GM19438 (cell line): ENCODE measurements at regions not wholly inside any gene's neighbourhood (a gene's known extent, or its start where the extent isn't known, plus 50 kb on each side); places are given as distances from the start of the nearest gene placed in this dataset.

Experiments
- ATAC-seq: cut with Tn5 transposase; IDR thresholded peaks from one replicate; pipeline ENCODE4 v1.9.1; 2021; ENCODE audit warnings: low read depth; ENCODE audit not compliant: unreplicated experiment

DNA sequence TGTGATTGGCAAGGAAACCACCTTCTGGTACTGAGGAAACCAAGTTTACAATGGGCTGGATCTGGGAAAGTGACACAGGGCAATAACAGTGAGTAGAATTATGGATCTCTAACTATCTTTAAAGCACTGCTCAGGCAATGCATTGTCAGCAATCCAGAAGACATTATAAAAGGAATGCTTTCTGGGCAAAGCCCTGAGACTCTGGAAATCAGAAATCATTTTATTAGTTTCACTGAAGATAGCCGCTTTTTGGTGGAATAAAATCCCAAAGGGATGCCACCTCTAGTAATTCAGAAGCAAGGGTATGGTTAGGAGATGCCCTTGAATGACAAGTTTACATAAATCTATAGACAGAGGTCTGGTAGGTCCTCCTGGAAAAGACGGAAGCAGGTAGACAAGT, 211.1 kb downstream of the DMRT2 start:
- no peak for ATAC-seq

GRCh38 chr9:1261879-1262766, 212.0 kb downstream of the DMRT2 start:
- no peak for ATAC-seq

DNA sequence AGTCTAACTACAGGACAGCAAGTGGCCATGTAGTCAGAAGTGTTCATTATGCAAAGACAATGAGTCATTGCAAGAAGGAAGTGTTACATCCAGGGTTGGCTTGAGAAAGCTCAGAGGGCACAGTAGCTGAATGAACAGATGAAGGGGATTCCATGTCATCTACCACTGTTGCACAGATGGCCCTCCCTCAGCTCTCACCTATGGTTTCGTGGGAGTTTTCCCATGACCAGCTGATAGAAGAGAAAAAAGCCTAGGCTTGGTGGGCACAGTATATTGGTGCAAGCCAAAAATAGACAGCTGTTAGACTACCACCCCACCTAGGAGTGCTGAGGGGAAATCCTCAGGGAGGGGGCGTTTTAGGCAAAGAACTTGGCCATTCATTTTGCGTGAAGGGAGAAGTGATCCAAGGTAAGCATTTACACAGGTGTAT, 217.0 kb downstream of the DMRT2 start:
- no peak for ATAC-seq

GRCh38 chr9:1267581-1267980, 217.4 kb downstream of the DMRT2 start:
- no peak for ATAC-seq

DNA sequence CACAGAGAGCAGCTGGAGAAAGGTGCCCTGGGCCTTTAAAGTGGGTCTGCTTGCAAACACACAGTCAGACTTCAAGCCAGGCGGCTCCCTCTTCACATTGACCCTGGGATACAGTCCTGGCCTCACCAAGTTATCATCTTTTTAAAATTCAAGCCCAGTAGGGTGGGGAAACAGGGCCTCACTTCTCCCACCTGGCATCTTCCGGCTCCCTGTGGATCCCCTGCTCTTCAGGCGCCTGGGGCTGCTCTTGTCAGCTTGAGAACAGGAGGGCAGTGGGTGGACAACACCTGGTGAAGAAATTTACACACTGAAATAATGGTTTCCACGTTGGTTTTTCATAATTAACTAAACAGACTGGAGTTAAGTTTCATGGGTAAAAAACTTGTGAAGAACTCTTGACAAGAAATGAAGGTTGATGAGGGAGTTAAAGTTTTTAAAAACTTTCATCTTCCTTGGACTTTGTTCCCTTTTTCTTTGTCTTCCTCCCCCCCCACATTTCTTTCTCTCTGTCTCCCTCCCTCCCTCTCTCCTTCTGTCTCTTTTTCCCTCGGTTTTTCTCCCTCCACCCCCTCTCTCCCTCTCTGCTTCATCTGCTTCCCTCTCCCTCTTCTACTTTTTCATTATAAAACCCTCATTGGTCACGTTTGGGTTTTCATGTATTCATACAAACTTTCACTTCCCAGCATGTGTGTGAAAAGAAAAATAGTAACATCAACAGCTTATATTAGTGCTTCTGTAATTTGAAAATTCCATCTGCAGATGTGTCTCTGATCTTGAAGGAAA, 219.6 kb downstream of the DMRT2 start:
- no peak for ATAC-seq

DNA sequence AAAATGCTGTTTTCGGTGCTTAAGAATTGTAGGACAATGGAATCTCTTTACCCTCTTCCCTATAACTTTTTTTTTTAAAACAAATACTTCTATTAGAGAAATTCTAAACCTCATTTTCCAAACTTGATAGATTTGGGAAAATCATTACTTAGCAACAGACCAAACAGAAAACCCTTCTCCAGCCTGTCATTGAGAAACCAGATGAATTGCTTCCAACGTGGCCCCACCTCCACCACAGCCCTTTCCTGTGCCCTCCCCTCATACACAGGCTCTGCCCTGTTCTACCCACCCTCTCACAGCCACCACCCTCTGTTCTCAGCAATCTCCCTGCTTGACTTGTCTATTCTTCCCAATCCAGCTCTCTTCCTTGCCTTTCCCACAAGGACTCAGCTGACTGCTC, 221.2 kb downstream of the DMRT2 start:
- no peak for ATAC-seq

DNA sequence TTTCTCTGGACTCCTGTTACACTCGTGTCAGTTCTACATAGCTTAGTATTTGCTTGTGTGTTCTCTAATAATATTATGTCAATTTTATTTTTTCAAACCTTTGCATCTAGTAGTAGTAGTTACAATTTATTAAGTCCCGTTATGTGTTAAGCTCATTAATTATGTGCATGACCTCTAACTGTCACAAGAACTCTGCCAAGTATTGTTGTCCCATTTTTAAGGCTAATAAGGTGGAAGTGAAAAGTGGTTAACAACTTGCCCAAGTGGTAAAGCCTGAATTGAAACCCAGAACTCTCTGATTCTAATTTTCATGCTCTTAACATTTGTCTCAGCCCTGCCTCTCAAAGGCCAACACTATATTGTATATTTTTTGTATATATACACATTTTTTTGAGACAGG, 221.6 kb downstream of the DMRT2 start:
- no peak for ATAC-seq

DNA sequence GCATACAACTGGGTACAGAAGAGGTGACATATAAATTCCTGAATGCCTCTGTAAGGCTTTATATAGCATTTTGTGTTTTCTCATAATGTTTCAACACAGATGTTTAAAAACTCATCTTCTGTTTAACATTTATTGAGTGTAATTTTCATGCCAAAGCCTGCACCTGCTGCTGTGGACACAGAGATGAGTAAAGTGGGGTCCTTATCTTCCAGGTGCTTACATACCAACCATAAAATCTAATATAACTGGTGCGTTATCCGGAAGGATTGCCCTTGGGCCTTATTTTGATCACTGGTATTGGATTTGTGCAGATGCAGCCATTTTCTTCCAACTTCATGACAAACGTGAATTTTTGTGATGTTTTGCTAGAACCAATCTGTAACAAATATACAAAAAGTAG, 222.3 kb downstream of the DMRT2 start:
- no peak for ATAC-seq

GRCh38 chr9:1273859-1274258, 223.7 kb downstream of the DMRT2 start:
- no peak for ATAC-seq

- no peak for ATAC-seq
Observed at GRCh38 chr9:1274334-1274733, 224.2 kb downstream of the DMRT2 start.

DNA sequence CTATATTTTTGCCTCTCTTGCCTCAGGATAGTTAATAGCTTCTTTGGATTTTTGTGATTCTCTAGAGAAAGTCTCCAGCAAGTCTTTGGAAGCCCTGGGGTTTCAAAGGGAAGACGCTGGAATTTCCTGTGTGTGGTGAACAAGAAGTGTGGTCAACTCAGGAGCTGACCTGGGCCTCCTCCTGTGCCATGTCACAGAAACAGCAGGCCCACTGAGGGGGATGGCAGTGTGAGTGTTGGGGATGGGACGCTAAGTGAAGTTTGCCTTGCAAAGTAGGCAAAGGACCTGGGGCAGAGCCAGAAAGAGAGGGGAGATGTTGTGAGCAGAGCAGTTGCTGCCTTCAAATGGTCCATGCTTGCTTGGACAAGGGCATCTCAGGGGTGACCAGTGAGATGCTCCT, 226.3 kb downstream of the DMRT2 start:
- ATAC-seq, result no peak

- ATAC-seq, result no peak
Observed at GRCh38 chr9:1284727-1285126, 234.6 kb downstream of the DMRT2 start.

DNA sequence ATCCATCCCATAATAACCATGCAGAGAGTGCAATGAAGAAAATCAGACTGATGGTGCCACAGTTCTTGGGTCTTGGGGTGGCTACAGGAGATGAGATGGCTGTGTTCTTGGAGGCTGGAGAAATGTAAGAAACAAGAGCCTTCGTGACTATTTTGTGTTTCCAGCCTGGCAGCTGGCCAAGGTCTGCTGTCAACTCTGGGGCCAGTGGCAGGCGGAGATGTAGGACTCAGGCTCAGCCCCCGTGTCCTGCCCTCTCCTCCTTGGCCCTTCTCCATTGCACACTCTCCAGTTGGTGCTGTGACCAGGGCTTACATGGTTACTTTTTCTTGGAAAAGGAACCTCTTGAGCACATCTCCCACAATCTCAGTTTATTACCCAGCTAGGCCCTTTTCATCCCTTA, 235.4 kb downstream of the DMRT2 start:
- ATAC-seq, result no peak

GRCh38 chr9:1292384-1292783, 242.2 kb downstream of the DMRT2 start:
- ATAC-seq, result no peak

DNA sequence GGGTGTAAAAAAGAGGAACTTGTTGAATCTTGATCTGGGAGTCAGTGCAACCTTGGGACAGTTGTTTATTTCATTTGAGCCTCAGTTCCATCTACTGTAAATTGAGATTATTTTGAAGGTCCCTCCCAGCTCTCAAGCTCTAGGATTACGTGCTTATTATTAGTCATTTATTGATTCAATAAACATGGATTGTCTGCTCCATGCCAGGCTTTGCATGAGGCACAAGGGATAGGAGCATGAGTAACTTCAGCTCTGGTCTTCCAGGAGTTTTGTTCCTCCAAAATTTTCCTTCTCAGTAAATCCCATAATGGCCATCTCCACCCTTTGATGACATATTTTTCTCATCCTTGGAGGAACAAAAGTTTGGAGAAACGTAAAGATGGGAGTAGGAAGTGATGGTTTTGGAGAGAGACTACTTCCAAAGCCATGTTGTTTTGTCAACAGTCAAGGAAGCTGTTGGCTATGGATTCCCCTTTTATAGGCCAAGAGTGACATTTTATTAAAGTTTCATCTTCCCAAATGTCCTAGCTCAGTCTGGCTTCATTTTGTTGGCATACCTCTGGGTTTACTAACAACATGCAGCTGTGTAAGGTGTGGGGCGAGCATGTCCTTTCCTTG, 244.6 kb downstream of the DMRT2 start:
- ATAC-seq, result no peak

DNA sequence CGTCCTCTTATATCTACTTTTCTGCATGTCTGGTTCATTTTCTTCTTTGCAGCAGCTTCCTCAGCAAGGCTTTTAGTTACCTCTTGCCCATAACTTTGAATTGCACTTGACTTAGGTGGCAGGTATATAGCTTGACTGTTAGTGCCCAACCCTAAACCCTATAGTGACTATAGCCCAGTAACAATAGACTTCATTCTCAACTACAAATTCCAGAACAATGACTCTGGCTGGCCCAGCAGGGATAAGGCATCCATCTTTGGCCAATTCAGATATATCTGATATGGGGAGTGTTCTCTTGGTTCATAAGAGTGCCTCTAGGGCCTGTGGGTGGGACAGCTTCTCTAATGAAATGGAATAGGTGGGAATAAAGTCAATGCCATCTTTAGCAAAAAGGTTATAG, 246.2 kb downstream of the DMRT2 start:
- no peak for ATAC-seq

GRCh38 chr9:1298046-1298445, 247.9 kb downstream of the DMRT2 start:
- ATAC-seq, result no peak

DNA sequence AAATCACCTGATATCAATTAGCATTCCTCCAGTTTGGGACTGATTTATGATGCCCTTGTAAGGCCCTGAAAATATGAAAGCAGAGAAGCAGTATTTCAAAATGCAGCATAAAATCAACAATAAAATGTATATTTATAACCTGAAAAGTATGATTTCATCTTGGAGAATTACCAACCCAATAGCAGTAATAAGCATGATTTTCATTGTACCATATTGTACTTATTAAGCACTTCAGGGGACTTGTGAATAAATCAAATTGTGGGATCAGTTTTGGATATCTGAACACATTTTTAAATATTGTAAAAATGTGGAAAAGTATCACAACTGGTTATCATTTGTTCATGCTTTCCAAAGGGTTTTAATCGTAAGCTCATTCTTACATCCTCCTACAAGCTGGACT, 250.8 kb downstream of the DMRT2 start:
- no peak for ATAC-seq

GRCh38 chr9:1303932-1304331, 253.8 kb downstream of the DMRT2 start:
- no peak for ATAC-seq

- no peak for ATAC-seq
Observed at GRCh38 chr9:1311462-1312042, 261.4 kb downstream of the DMRT2 start.

DNA sequence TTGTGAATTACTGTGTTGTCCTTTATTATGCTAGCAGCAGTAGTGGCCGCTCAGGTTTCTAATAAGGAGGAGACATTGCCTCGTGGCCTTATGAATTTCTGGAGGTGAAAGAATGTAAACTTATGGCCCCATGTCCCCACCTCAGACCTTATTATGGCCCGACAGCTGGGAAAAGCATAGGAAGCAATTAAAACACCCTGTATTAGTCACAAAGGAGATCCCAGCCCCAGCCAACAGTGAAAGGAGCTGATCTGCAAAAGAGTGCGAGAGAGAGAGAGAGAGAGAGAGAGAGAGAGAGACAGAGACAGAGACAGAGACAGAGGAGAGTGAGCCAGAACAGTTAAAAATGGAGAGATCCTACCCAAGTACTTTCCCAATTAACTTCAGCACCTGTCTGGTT, 269.3 kb downstream of the DMRT2 start:
- no peak for ATAC-seq
